ENCODE measurements at regions not wholly inside any gene's neighbourhood (a gene's known extent, or its start where the extent isn't known, plus 50 kb on each side); places are given as distances from the start of the nearest gene placed in this dataset.

- Mint-ChIP-seq H3K27ac (peak overlapping the region in 1 of 3 donors; percentile 48), H3K4me3 (peak overlapping the region in 1 of 4 donors; percentile 25), H3K9me3 (no peaks in the 10 kb centered on the region), H3K27me3 (no peaks in the 10 kb centered on the region), H3K4me1 (peaks cover 0 to 81% (median 37%) of the 10 kb centered on the region in 4 donors), H3K36me3 (no peaks in the 10 kb centered on the region)
- Histone ChIP-seq H3K9me3 (ENCODE audit: control insufficient read depth in 2 of 2, low read length in 2 of 2) (no peaks in the 10 kb centered on the region), H3K4me1 (ENCODE audit: control insufficient read depth, insufficient read depth, low read length, poor library complexity, severe bottlenecking) (peaks cover 71% of the 10 kb centered on the region), H3K4me3 (ENCODE audit: low read depth, low read length) (no peak overlapping the region), H3K36me3 (ENCODE audit: control insufficient read depth, insufficient read depth, low read length) (peaks cover 5% of the 10 kb centered on the region), H3K27me3 (ENCODE audit: control insufficient read depth, insufficient read depth, low read length) (no peaks in the 10 kb centered on the region), H3K27ac (ENCODE audit: insufficient read depth, low read length, poor library complexity, severe bottlenecking) (peak overlapping the region; percentile 41)
- DNase-seq, result no peak
- ATAC-seq (ENCODE audit: low read depth in 2 of 2), result no peak
Measured at GRCh38 chr17:77424585-77425344, 284.0 kb downstream of the SEC14L1 start.

GRCh38 chr17:77425348-77425747 is 284.6 kb downstream of the SEC14L1 start:
- Mint-ChIP-seq H3K36me3 (no peaks in the 10 kb centered on the region), H3K9me3 (no peaks in the 10 kb centered on the region), H3K4me1 (peaks cover 0 to 81% (median 37%) of the 10 kb centered on the region in 4 donors), H3K27me3 (no peaks in the 10 kb centered on the region), H3K4me3 (no peak overlapping the region), H3K27ac (peak overlapping the region in 2 of 3 donors; percentile 58 to 74)
- Histone ChIP-seq H3K36me3 (ENCODE audit: control insufficient read depth, insufficient read depth, low read length) (peaks cover 5% of the 10 kb centered on the region), H3K27me3 (ENCODE audit: control insufficient read depth, insufficient read depth, low read length) (no peaks in the 10 kb centered on the region), H3K4me3 (ENCODE audit: low read depth, low read length) (no peak overlapping the region), H3K4me1 (ENCODE audit: control insufficient read depth, insufficient read depth, low read length, poor library complexity, severe bottlenecking) (peaks cover 71% of the 10 kb centered on the region), H3K9me3 (ENCODE audit: control insufficient read depth in 2 of 2, low read length in 2 of 2) (no peaks in the 10 kb centered on the region), H3K27ac (ENCODE audit: insufficient read depth, low read length, poor library complexity, severe bottlenecking) (no peak overlapping the region)
- ATAC-seq (ENCODE audit: low read depth in 2 of 2) (no peak), DNase-seq (no peak)

GRCh38 chr17:77425791-77426641 is 285.2 kb downstream of the SEC14L1 start:
- no peak for DNase-seq
- H3K4me3 ChIP-seq (ENCODE audit: low read depth, low read length), result no peak overlapping the region

GRCh38 chr17:77426676-77427386 is 286.1 kb downstream of the SEC14L1 start:
- DNase-seq (no peak), ATAC-seq (ENCODE audit: low read depth in 2 of 2) (no peak)
- Mint-ChIP-seq H3K36me3 (no peaks in the 10 kb centered on the region), H3K4me3 (peak overlapping the region in 2 of 4 donors; percentile 8 to 13), H3K4me1 (peaks cover 0 to 81% (median 27%) of the 10 kb centered on the region in 4 donors), H3K27me3 (no peaks in the 10 kb centered on the region), H3K9me3 (no peaks in the 10 kb centered on the region), H3K27ac (peak overlapping the region; percentile 81 to 93 (median 91))
- Histone ChIP-seq H3K9me3 (ENCODE audit: control insufficient read depth in 2 of 2, low read length in 2 of 2) (no peaks in the 10 kb centered on the region), H3K4me1 (ENCODE audit: control insufficient read depth, insufficient read depth, low read length, poor library complexity, severe bottlenecking) (peaks cover 64% of the 10 kb centered on the region), H3K4me3 (ENCODE audit: low read depth, low read length) (no peak overlapping the region), H3K36me3 (ENCODE audit: control insufficient read depth, insufficient read depth, low read length) (peaks cover 5% of the 10 kb centered on the region), H3K27ac (ENCODE audit: insufficient read depth, low read length, poor library complexity, severe bottlenecking) (peak overlapping the region; percentile 21), H3K27me3 (ENCODE audit: control insufficient read depth, insufficient read depth, low read length) (no peaks in the 10 kb centered on the region)

More at GRCh38 chr17:77425791-77426641, 285.2 kb downstream of the SEC14L1 start:
- Mint-ChIP-seq H3K27me3 (no peaks in the 10 kb centered on the region), H3K27ac (peak overlapping the region; percentile 81 to 93 (median 91)), H3K4me1 (peaks cover 0 to 81% (median 31%) of the 10 kb centered on the region in 4 donors), H3K9me3 (no peaks in the 10 kb centered on the region), H3K36me3 (no peaks in the 10 kb centered on the region), H3K4me3 (peak overlapping the region in 1 of 4 donors; percentile 13)
- Histone ChIP-seq H3K9me3 (ENCODE audit: control insufficient read depth in 2 of 2, low read length in 2 of 2) (no peaks in the 10 kb centered on the region), H3K4me1 (ENCODE audit: control insufficient read depth, insufficient read depth, low read length, poor library complexity, severe bottlenecking) (peaks cover 71% of the 10 kb centered on the region), H3K36me3 (ENCODE audit: control insufficient read depth, insufficient read depth, low read length) (peaks cover 5% of the 10 kb centered on the region), H3K27me3 (ENCODE audit: control insufficient read depth, insufficient read depth, low read length) (no peaks in the 10 kb centered on the region), H3K27ac (ENCODE audit: insufficient read depth, low read length, poor library complexity, severe bottlenecking) (no peak overlapping the region)
- ATAC-seq (ENCODE audit: low read depth in 2 of 2), result no peak

GRCh38 chr17:77427391-77427991 is 286.7 kb downstream of the SEC14L1 start:
- peaks cover 66% of the 10 kb centered on the region for H3K4me1 ChIP-seq (ENCODE audit: control insufficient read depth, insufficient read depth, low read length, poor library complexity, severe bottlenecking)
- H3K4me3 ChIP-seq (ENCODE audit: low read depth, low read length), result no peak overlapping the region
- H3K27me3 ChIP-seq (ENCODE audit: control insufficient read depth, insufficient read depth, low read length), result no peaks in the 10 kb centered on the region
- DNase-seq (no peak), ATAC-seq (ENCODE audit: low read depth in 2 of 2) (no peak)
- H3K27ac ChIP-seq (ENCODE audit: insufficient read depth, low read length, poor library complexity, severe bottlenecking), result peak overlapping the region; percentile 33
- peak overlapping the region; percentile 81 to 93 (median 91) for H3K27ac Mint-ChIP-seq
- no peaks in the 10 kb centered on the region for H3K27me3 Mint-ChIP-seq
- H3K36me3 Mint-ChIP-seq, result no peaks in the 10 kb centered on the region
- H3K9me3 Mint-ChIP-seq, result no peaks in the 10 kb centered on the region
- H3K36me3 ChIP-seq (ENCODE audit: control insufficient read depth, insufficient read depth, low read length), result peaks cover 5% of the 10 kb centered on the region
- H3K9me3 ChIP-seq (ENCODE audit: control insufficient read depth in 2 of 2, low read length in 2 of 2), result no peaks in the 10 kb centered on the region
- peak overlapping the region in 1 of 4 donors; percentile 13 for H3K4me3 Mint-ChIP-seq
- H3K4me1 Mint-ChIP-seq, result peaks cover 0 to 84% (median 30%) of the 10 kb centered on the region in 4 donors

GRCh38 chr17:77428020-77428748 is 287.4 kb downstream of the SEC14L1 start:
- no peak overlapping the region for H3K4me3 ChIP-seq (ENCODE audit: low read depth, low read length)
- no peaks in the 10 kb centered on the region for H3K9me3 Mint-ChIP-seq
- H3K9me3 ChIP-seq (ENCODE audit: control insufficient read depth in 2 of 2, low read length in 2 of 2), result no peaks in the 10 kb centered on the region
- H3K27me3 ChIP-seq (ENCODE audit: control insufficient read depth, insufficient read depth, low read length), result no peaks in the 10 kb centered on the region
- H3K27me3 Mint-ChIP-seq, result no peaks in the 10 kb centered on the region
- no peak overlapping the region for H3K4me3 Mint-ChIP-seq
- ATAC-seq (ENCODE audit: low read depth in 2 of 2) (no peak), DNase-seq (no peak)
- peak overlapping the region; percentile 40 to 91 (median 58) for H3K27ac Mint-ChIP-seq
- peak overlapping the region; percentile 33 for H3K27ac ChIP-seq (ENCODE audit: insufficient read depth, low read length, poor library complexity, severe bottlenecking)
- peaks cover 2% of the 10 kb centered on the region for H3K36me3 ChIP-seq (ENCODE audit: control insufficient read depth, insufficient read depth, low read length)
- H3K36me3 Mint-ChIP-seq, result no peaks in the 10 kb centered on the region
- peaks cover 69% of the 10 kb centered on the region for H3K4me1 ChIP-seq (ENCODE audit: control insufficient read depth, insufficient read depth, low read length, poor library complexity, severe bottlenecking)
- peaks cover 0 to 85% (median 30%) of the 10 kb centered on the region in 4 donors for H3K4me1 Mint-ChIP-seq
